DND-41 (cell line): ENCODE measurements at regions not wholly inside any gene's neighbourhood (a gene's known extent, or its start where the extent isn't known, plus 50 kb on each side); places are given as distances from the start of the nearest gene placed in this dataset.

Experiments used
- ATAC-seq: fragments of 200-7000 bp; cut with Tn5 transposase; 3 replicates; pipeline ENCODE4 v1.9.1; 2021; ENCODE audit warnings: low read depth; ENCODE audit not compliant: insufficient read depth
- DNase-seq: peaks from one replicate; pipeline ENCODE4 v3.0.0-alpha.2; 2020
- H2AFZ ChIP-seq: 2 replicates; pipeline ENCODE4 v1.6.0; 2012; ENCODE audit warnings: low read depth, low read length
- H3K27ac ChIP-seq: 2 replicates; pipeline ENCODE4 v1.5.1; 2012; ENCODE audit warnings: low read length, inconsistent platforms
- H3K27me3 ChIP-seq: fragments of 200-600 bp; sonication (generic); 2 replicates; pipeline ENCODE4 v1.6.0; 2012; ENCODE audit warnings: low read length, mild to moderate bottlenecking, inconsistent platforms; ENCODE audit not compliant: insufficient read depth, poor library complexity
- H3K36me3 ChIP-seq: 2 replicates; pipeline ENCODE4 v1.5.1; 2012; ENCODE audit warnings: low read length, inconsistent platforms; ENCODE audit not compliant: insufficient read depth
- H3K4me1 ChIP-seq: 2 replicates; pipeline ENCODE4 v1.5.1; 2012; ENCODE audit warnings: mild to moderate bottlenecking, low read length; ENCODE audit not compliant: insufficient read depth
- H3K4me2 ChIP-seq: 2 replicates; pipeline ENCODE4 v1.6.0; 2012; ENCODE audit warnings: mild to moderate bottlenecking, moderate library complexity, low read length, inconsistent platforms; ENCODE audit not compliant: insufficient read depth
- H3K4me3 ChIP-seq, 2 experiments: fragments of 200-600 bp in 1 of 2; shearing (Covaris generic) in 1 of 2; 2 replicates each; pipeline ENCODE4 v1.5.1; 2012 to 2016; ENCODE audit warnings: inconsistent platforms in 2 of 2, low read length in 2 of 2, mild to moderate bottlenecking in 2 of 2, low read depth in 1 of 2, moderate library complexity in 1 of 2
- H3K79me2 ChIP-seq: 2 replicates; pipeline ENCODE4 v1.6.0; 2012; ENCODE audit warnings: low read length, inconsistent platforms; ENCODE audit not compliant: insufficient read depth
- H3K9ac ChIP-seq: 2 replicates; pipeline ENCODE4 v1.6.0; 2012; ENCODE audit warnings: low read depth, mild to moderate bottlenecking, inconsistent platforms, low read length, moderate library complexity
- H3K9me3 ChIP-seq: 2 replicates; pipeline ENCODE4 v1.5.1; 2012; ENCODE audit warnings: low read length, moderate library complexity, mild to moderate bottlenecking, inconsistent platforms; ENCODE audit not compliant: insufficient read depth, severe bottlenecking
- H4K20me1 ChIP-seq: 2 replicates; pipeline ENCODE4 v1.6.0; 2012; ENCODE audit warnings: low read length; ENCODE audit not compliant: insufficient read depth
- CTCF ChIP-seq: IDR thresholded peaks from 2 replicates; pipeline ENCODE4 v1.5.1; 2012; ENCODE audit warnings: borderline replicate concordance, low read length, moderate library complexity, mild to moderate bottlenecking; ENCODE audit not compliant: poor library complexity, severe bottlenecking; ENCODE audit errors: extremely low read depth
- EZH2 ChIP-seq: IDR thresholded peaks from 3 replicates; pipeline ENCODE4 v1.6.1; 2012; ENCODE audit warnings: borderline replicate concordance, low read depth, mild to moderate bottlenecking, moderate library complexity, low read length, inconsistent platforms; ENCODE audit not compliant: severe bottlenecking

- Histone ChIP-seq H4K20me1 (no peaks in the 10 kb centered on the region), H3K9me3 (no peaks in the 10 kb centered on the region), H3K36me3 (no peaks in the 10 kb centered on the region), H3K79me2 (no peaks in the 10 kb centered on the region), H3K9ac (no peak overlapping the region), H2AFZ (no peak overlapping the region), H3K4me2 (no peak overlapping the region), H3K4me3 (no peak overlapping the region), H3K4me1 (no peaks in the 10 kb centered on the region), H3K27me3 (no peaks in the 10 kb centered on the region), H3K27ac (no peak overlapping the region)
- DNase-seq (no peak), ATAC-seq (no peak)
- TF ChIP-seq EZH2 (no peak), CTCF (no peak)
Observed at GRCh38 chr2:175253871-175254270, 72.4 kb upstream of the ATP5MC3 start.

GRCh38 chr2:175251425-175252041 lies 70.0 kb upstream of the ATP5MC3 start:
- peak; percentile 66; the same call in 2 of the 3 replicates for ATAC-seq
- no peaks in the 10 kb centered on the region for H3K36me3 ChIP-seq
- no peak overlapping the region for H3K4me3 ChIP-seq
- H3K27me3 ChIP-seq, result no peaks in the 10 kb centered on the region
- H3K9ac ChIP-seq, result no peak overlapping the region
- H3K4me2 ChIP-seq, result no peak overlapping the region
- H3K4me1 ChIP-seq, result no peaks in the 10 kb centered on the region
- peak; percentile 24 for DNase-seq
- peak; percentile 78 for TF ChIP-seq CTCF
- TF ChIP-seq EZH2, result no peak
- no peak overlapping the region for H2AFZ ChIP-seq
- no peaks in the 10 kb centered on the region for H4K20me1 ChIP-seq
- H3K79me2 ChIP-seq, result no peaks in the 10 kb centered on the region
- H3K27ac ChIP-seq, result no peak overlapping the region
- H3K9me3 ChIP-seq, result no peaks in the 10 kb centered on the region

GRCh38 chr2:175247159-175247558 lies 65.6 kb upstream of the ATP5MC3 start:
- H3K4me1 ChIP-seq, result no peaks in the 10 kb centered on the region
- no peak overlapping the region for H3K4me2 ChIP-seq
- H3K27me3 ChIP-seq, result no peaks in the 10 kb centered on the region
- no peaks in the 10 kb centered on the region for H3K9me3 ChIP-seq
- no peak for TF ChIP-seq EZH2
- TF ChIP-seq CTCF, result no peak
- no peak for ATAC-seq
- H2AFZ ChIP-seq, result no peak overlapping the region
- H3K9ac ChIP-seq, result no peak overlapping the region
- no peak overlapping the region for H3K4me3 ChIP-seq
- no peak overlapping the region for H3K27ac ChIP-seq
- H3K79me2 ChIP-seq, result no peaks in the 10 kb centered on the region
- no peaks in the 10 kb centered on the region for H3K36me3 ChIP-seq
- DNase-seq, result no peak
- no peaks in the 10 kb centered on the region for H4K20me1 ChIP-seq
